ENCODE measurements at regions not wholly inside any gene's neighbourhood (a gene's known extent, or its start where the extent isn't known, plus 50 kb on each side); places are given as distances from the start of the nearest gene placed in this dataset.

GRCh38 chr6:133648581-133648980 lies 240.3 kb upstream of the TCF21 start:
- TF ChIP-seq YY1 (IDR thresholded peaks at IDR 0.05; ENCODE audit: insufficient read depth, insufficient read length) (no peak), SUZ12 (IDR thresholded peaks at IDR 0.05; ENCODE audit: extremely low read depth, insufficient read depth, insufficient read length) (no peak), ZNF274 (IDR thresholded peaks at IDR 0.05; ENCODE audit: low read depth, low read length) (no peak)
